Esophagus muscularis mucosa (tissue), 4 donors: ENCODE measurements at regions not wholly inside any gene's neighbourhood (a gene's known extent, or its start where the extent isn't known, plus 50 kb on each side); places are given as distances from the start of the nearest gene placed in this dataset.

ENCODE experiments used
- DNase-seq: peaks from one replicate; pipeline ENCODE4 v3.0.0-alpha.2; 2017; ENCODE audit errors: extremely low spot score
- H3K27ac ChIP-seq, 4 donors: fragments of 200-600 bp; sonication (generic); replicated peaks in 1 of 4; 1 replicate in 3 of 4; 2 replicates in 1 of 4; pipeline ENCODE4 v1.5.1; 2016 to 2019; ENCODE audit warnings: mild to moderate bottlenecking in 1 of 4
- H3K27me3 ChIP-seq, 4 donors: fragments of 200-600 bp; sonication (generic); one replicate each; pipeline versions ENCODE4 v1.5.1 to v1.6.0; 2016 to 2019
- H3K36me3 ChIP-seq, 4 donors: fragments of 200-600 bp; sonication (generic); one replicate each; pipeline ENCODE4 v1.5.1; 2016 to 2019
- H3K4me1 ChIP-seq, 4 donors: fragments of 200-600 bp; sonication (generic); one replicate each; pipeline ENCODE4 v1.5.1; 2016 to 2019
- H3K4me3 ChIP-seq, 4 donors: fragments of 200-600 bp; sonication (generic); 1 replicate in 2 of 4; 2 replicates in 2 of 4; pipeline ENCODE4 v1.5.1; 2016 to 2019; ENCODE audit warnings: mild to moderate bottlenecking in 4 of 4, moderate library complexity in 1 of 4
- H3K9me3 ChIP-seq, 4 donors: fragments of 200-600 bp; sonication (generic); 1 replicate in 3 of 4; 2 replicates in 1 of 4; pipeline ENCODE4 v1.5.1; 2016 to 2019
- CTCF ChIP-seq, 3 experiments: fragments of 200-600 bp in 2 of 3; fragments of 450-650 bp in 1 of 3; sonication (generic) in 2 of 3; IDR thresholded peaks; one replicate each; pipeline ENCODE4 v1.5.1; 2017 to 2019; ENCODE audit warnings: antibody characterized with exemption in 3 of 3, mild to moderate bottlenecking in 2 of 3, moderate library complexity in 1 of 3
- EP300 ChIP-seq: sonication (generic); formaldehyde crosslinking; IDR thresholded peaks from one replicate; pipeline ENCODE4 v1.6.1; 2017; ENCODE audit warnings: antibody characterized with exemption
- POLR2A ChIP-seq: fragments of 450-650 bp; IDR thresholded peaks from one replicate; pipeline ENCODE4 v1.6.1; 2017; ENCODE audit warnings: antibody characterized with exemption, moderate library complexity, mild to moderate bottlenecking, low read depth
- POLR2AphosphoS5 ChIP-seq, 2 donors: sonication (generic); formaldehyde crosslinking; IDR thresholded peaks; one replicate each; pipeline ENCODE4 v1.6.1; 2017; ENCODE audit warnings: antibody characterized with exemption in 2 of 2
- WGBS: methylation state at CpG from one replicate; pipeline ENCODE4 v1.1.5; 2018; 5-methylcytosine and 5-hydroxymethylcytosine counted together
- intact Hi-C: fragments of 100-400 bp; cut with DNase I; formaldehyde crosslinking; loops from one replicate; pipeline ENCODE4 v1.15.1; 2023

GRCh38 chr15:81555346-81555745 is 181.3 kb upstream of the TMC3 start:
- no peaks in the 10 kb centered on the region for H3K4me1 ChIP-seq
- no peak for DNase-seq
- no peak overlapping the region for H3K27ac ChIP-seq
- 86% methylated on average over 4 of the region's 4 CpGs for whole genome bisulfite sequencing
- H3K27me3 ChIP-seq, result no peaks in the 10 kb centered on the region
- TF ChIP-seq CTCF (IDR thresholded peaks at IDR 0.05) (no peak), POLR2AphosphoS5 (IDR thresholded peaks at IDR 0.05) (no peak), EP300 (no peak), POLR2A (no peak)
- H3K9me3 ChIP-seq, result peaks cover 0 to 6% (median 0%) of the 10 kb centered on the region in 4 donors
- no peaks in the 10 kb centered on the region for H3K36me3 ChIP-seq
- intact Hi-C loops, result no loop called here
- H3K4me3 ChIP-seq, result no peak overlapping the region

- WGBS, result 74% methylated on average over 7 of the region's 7 CpGs
- intact Hi-C loops, result no loop called here
Observed at GRCh38 chr15:81548365-81549130, 174.5 kb upstream of the TMC3 start.

GRCh38 chr15:81547521-81548132 is 173.6 kb upstream of the TMC3 start:
- no peaks in the 10 kb centered on the region for H3K36me3 ChIP-seq
- no peaks in the 10 kb centered on the region for H3K9me3 ChIP-seq
- no peak overlapping the region for H3K27ac ChIP-seq
- intact Hi-C loops, result no loop called here
- no peaks in the 10 kb centered on the region for H3K4me1 ChIP-seq
- 89% methylated on average over 2 of the region's 2 CpGs for WGBS
- no peaks in the 10 kb centered on the region for H3K27me3 ChIP-seq
- DNase-seq, result no peak
- no peak overlapping the region for H3K4me3 ChIP-seq
- no peak for TF ChIP-seq CTCF (IDR thresholded peaks at IDR 0.05)
- TF ChIP-seq EP300, result no peak
- TF ChIP-seq POLR2A, result no peak
- no peak for TF ChIP-seq POLR2AphosphoS5 (IDR thresholded peaks at IDR 0.05)

More at GRCh38 chr15:81548365-81549130, 174.5 kb upstream of the TMC3 start:
- DNase-seq, result no peak
- Histone ChIP-seq H3K4me1 (no peaks in the 10 kb centered on the region), H3K27me3 (no peaks in the 10 kb centered on the region), H3K4me3 (no peak overlapping the region), H3K9me3 (no peaks in the 10 kb centered on the region), H3K27ac (no peak overlapping the region), H3K36me3 (no peaks in the 10 kb centered on the region)
- no peak for TF ChIP-seq CTCF (IDR thresholded peaks at IDR 0.05)
- no peak for TF ChIP-seq POLR2AphosphoS5 (IDR thresholded peaks at IDR 0.05)
- TF ChIP-seq POLR2A, result no peak
- TF ChIP-seq EP300, result no peak

- 84% methylated on average over 2 of the region's 2 CpGs for WGBS
- Histone ChIP-seq H3K9me3 (no peaks in the 10 kb centered on the region), H3K27me3 (no peaks in the 10 kb centered on the region), H3K36me3 (no peaks in the 10 kb centered on the region), H3K27ac (no peak overlapping the region), H3K4me1 (no peaks in the 10 kb centered on the region), H3K4me3 (no peak overlapping the region)
- intact Hi-C loops, result no loop called here
- TF ChIP-seq POLR2A, result no peak
- TF ChIP-seq EP300, result no peak
- no peak for TF ChIP-seq POLR2AphosphoS5 (IDR thresholded peaks at IDR 0.05)
- no peak for DNase-seq
Observed at GRCh38 chr15:81544385-81544784, 170.4 kb upstream of the TMC3 start.

- TF ChIP-seq CTCF (IDR thresholded peaks at IDR 0.05), result no peak
- no peak overlapping the region for H3K4me3 ChIP-seq
- no peak overlapping the region for H3K27ac ChIP-seq
- no peaks in the 10 kb centered on the region for H3K4me1 ChIP-seq
- no peak for DNase-seq
- H3K9me3 ChIP-seq, result no peaks in the 10 kb centered on the region
- intact Hi-C loops, result no loop called here
- H3K27me3 ChIP-seq, result no peaks in the 10 kb centered on the region
- no peaks in the 10 kb centered on the region for H3K36me3 ChIP-seq
Observed at GRCh38 chr15:81540909-81541308, 166.9 kb upstream of the TMC3 start.
